ENCODE measurements at regions not wholly inside any gene's neighbourhood (a gene's known extent, or its start where the extent isn't known, plus 50 kb on each side); places are given as distances from the start of the nearest gene placed in this dataset.

DNA sequence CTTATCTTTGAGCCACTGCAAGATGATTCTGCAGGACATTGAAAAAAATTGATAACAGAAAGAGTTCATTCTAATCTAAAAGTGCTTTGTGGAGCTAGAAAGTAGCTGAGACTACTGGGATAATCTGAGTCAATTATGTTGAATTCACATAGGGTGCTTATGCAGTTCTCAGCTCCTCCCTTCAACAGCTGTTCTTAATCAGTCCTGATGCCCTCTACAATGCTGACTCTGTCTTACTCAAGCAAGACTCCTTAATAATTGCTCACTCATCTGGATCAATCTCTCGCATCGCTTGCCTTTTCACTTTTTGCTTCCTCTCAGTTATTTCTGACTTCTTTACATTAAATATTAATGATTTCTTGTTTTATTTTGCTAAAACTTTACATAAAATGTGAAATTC lies 182.1 kb downstream of the PCDH17 start:
- no peaks in the 10 kb centered on the region for H3K27me3 ChIP-seq
- DNase-seq (ENCODE audit: low spot score), result no peak
- 73% methylated on average over 2 of the region's 2 CpGs for WGBS (ENCODE audit: low lambda C conversion rate, missing lambda C conversion rate)
- H3K4me3 ChIP-seq, result no peak overlapping the region
- H4K20me1 ChIP-seq (ENCODE audit: insufficient read depth, poor library complexity, severe bottlenecking), result no peaks in the 10 kb centered on the region
- no peak overlapping the region for H2AFZ ChIP-seq
- no peak overlapping the region for H3K4me2 ChIP-seq
- TF ChIP-seq EZH2 (IDR thresholded peaks at IDR 0.05; ENCODE audit: borderline replicate concordance) (no peak), EZH2phosphoT487 (IDR thresholded peaks at IDR 0.05; ENCODE audit: low read depth, severe bottlenecking, unreplicated experiment) (no peak)
- TF ChIP-seq, protein P1, sequence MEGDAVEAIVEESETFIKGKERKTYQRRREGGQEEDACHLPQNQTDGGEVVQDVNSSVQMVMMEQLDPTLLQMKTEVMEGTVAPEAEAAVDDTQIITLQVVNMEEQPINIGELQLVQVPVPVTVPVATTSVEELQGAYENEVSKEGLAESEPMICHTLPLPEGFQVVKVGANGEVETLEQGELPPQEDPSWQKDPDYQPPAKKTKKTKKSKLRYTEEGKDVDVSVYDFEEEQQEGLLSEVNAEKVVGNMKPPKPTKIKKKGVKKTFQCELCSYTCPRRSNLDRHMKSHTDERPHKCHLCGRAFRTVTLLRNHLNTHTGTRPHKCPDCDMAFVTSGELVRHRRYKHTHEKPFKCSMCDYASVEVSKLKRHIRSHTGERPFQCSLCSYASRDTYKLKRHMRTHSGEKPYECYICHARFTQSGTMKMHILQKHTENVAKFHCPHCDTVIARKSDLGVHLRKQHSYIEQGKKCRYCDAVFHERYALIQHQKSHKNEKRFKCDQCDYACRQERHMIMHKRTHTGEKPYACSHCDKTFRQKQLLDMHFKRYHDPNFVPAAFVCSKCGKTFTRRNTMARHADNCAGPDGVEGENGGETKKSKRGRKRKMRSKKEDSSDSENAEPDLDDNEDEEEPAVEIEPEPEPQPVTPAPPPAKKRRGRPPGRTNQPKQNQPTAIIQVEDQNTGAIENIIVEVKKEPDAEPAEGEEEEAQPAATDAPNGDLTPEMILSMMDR (IDR thresholded peaks at IDR 0.05; ENCODE audit: poor library complexity), result no peak
- H3K36me3 ChIP-seq (replicated peaks; ENCODE audit: insufficient read depth, low read depth), result no peaks in the 10 kb centered on the region
- no peak overlapping the region for H3K27ac ChIP-seq
- no peaks in the 10 kb centered on the region for H3K4me1 ChIP-seq (ENCODE audit: insufficient read depth)
- H3K79me2 ChIP-seq, result no peaks in the 10 kb centered on the region
- H3K9me2 ChIP-seq (replicated peaks; ENCODE audit: insufficient read depth), result no peaks in the 10 kb centered on the region
- H3K9me3 ChIP-seq (ENCODE audit: low read depth), result no peaks in the 10 kb centered on the region

DNA sequence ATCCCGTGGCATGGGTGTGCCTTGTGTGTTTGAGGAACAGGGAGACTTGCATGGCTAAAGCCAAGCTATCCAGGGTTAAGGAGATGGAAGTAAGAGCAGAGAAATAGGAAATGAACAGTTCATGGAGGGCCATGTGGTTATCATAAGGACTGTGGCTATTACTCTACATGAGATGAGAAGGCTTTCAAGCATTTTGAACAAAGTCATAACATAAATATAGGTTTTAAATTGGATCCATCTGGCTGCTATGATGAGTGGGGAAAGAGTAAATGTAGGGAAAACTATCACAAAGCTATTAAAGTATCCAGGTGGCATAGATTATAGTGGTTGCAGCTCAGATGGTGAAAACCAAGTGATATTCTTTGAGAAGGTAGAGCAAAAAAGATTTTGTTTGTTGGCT lies 184.1 kb downstream of the PCDH17 start:
- Histone ChIP-seq H3K27me3 (no peaks in the 10 kb centered on the region), H3K27ac (no peak overlapping the region), H3K9me3 (ENCODE audit: low read depth) (no peaks in the 10 kb centered on the region), H3K79me2 (no peaks in the 10 kb centered on the region), H4K20me1 (ENCODE audit: insufficient read depth, poor library complexity, severe bottlenecking) (no peaks in the 10 kb centered on the region), H3K4me2 (no peak overlapping the region), H2AFZ (no peak overlapping the region), H3K36me3 (replicated peaks; ENCODE audit: insufficient read depth, low read depth) (no peaks in the 10 kb centered on the region), H3K9me2 (replicated peaks; ENCODE audit: insufficient read depth) (no peaks in the 10 kb centered on the region), H3K4me3 (no peak overlapping the region), H3K4me1 (ENCODE audit: insufficient read depth) (no peaks in the 10 kb centered on the region)
- WGBS (ENCODE audit: low lambda C conversion rate, missing lambda C conversion rate), result 82% methylated on average over 1 of the region's 1 CpG
- TF ChIP-seq EZH2 (IDR thresholded peaks at IDR 0.05; ENCODE audit: borderline replicate concordance), result no peak
- TF ChIP-seq, protein P1 (IDR thresholded peaks at IDR 0.05; ENCODE audit: poor library complexity), result no peak
- no peak for TF ChIP-seq EZH2phosphoT487 (IDR thresholded peaks at IDR 0.05; ENCODE audit: low read depth, severe bottlenecking, unreplicated experiment)
- DNase-seq (ENCODE audit: low spot score), result no peak

DNA sequence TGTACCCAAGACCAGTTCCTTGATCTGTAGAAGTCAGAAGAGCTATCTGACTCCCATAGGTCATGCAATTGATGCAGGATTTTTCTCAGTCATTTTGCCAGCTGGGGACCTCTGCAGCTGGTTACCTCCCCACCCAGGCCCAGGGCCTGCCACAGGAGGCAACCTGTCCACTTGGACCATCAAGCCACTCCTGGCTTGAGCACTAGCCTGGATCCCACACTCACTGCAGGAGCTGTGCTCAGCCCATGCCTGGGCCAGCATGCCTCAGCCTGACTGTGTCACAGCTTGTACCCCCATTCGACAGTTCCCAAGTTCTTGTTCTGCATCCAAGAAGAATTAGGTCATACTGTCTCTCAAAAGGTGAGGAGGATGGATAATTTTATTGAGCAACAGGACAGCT lies 189.4 kb downstream of the PCDH17 start:
- no peaks in the 10 kb centered on the region for H3K9me2 ChIP-seq (replicated peaks; ENCODE audit: insufficient read depth)
- no peaks in the 10 kb centered on the region for H3K36me3 ChIP-seq (replicated peaks; ENCODE audit: insufficient read depth, low read depth)
- H3K27ac ChIP-seq, result no peak overlapping the region
- H3K79me2 ChIP-seq, result no peaks in the 10 kb centered on the region
- no peaks in the 10 kb centered on the region for H4K20me1 ChIP-seq (ENCODE audit: insufficient read depth, poor library complexity, severe bottlenecking)
- peaks cover 3% of the 10 kb centered on the region for H3K4me1 ChIP-seq (ENCODE audit: insufficient read depth)
- H3K4me3 ChIP-seq, result no peak overlapping the region
- no peak overlapping the region for H3K4me2 ChIP-seq
- no peak for DNase-seq (ENCODE audit: low spot score)
- 92% methylated on average over 1 of the region's 1 CpG for WGBS (ENCODE audit: low lambda C conversion rate, missing lambda C conversion rate)
- H3K9me3 ChIP-seq (ENCODE audit: low read depth), result no peaks in the 10 kb centered on the region
- TF ChIP-seq EZH2phosphoT487 (IDR thresholded peaks at IDR 0.05; ENCODE audit: low read depth, severe bottlenecking, unreplicated experiment) (no peak), EZH2 (IDR thresholded peaks at IDR 0.05; ENCODE audit: borderline replicate concordance) (no peak)
- TF ChIP-seq, protein P1 (IDR thresholded peaks at IDR 0.05; ENCODE audit: poor library complexity), result no peak
- no peaks in the 10 kb centered on the region for H3K27me3 ChIP-seq
- H2AFZ ChIP-seq, result no peak overlapping the region

DNA sequence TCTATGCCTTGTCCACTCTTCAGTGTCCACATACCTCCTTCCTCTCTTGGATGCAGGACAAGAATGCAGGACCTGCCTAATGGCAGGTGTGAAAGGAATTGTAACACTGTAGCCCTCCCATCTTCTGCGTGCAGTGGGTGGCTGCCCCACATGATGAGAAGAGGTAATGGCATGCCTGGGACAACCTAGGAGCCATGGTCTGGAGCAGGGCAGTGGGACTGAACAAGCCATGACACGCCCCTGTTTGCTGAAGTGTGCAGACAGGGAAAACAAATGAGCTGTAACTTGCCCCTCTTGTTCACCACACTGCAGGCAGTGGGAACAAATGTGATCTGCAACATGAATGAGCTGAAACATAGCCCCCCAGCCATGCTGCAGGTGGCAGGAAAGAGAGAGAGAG lies 192.2 kb downstream of the PCDH17 start:
- Histone ChIP-seq H4K20me1 (ENCODE audit: insufficient read depth, poor library complexity, severe bottlenecking) (no peaks in the 10 kb centered on the region), H3K79me2 (no peaks in the 10 kb centered on the region), H2AFZ (no peak overlapping the region), H3K9me2 (replicated peaks; ENCODE audit: insufficient read depth) (no peaks in the 10 kb centered on the region), H3K27ac (no peak overlapping the region), H3K27me3 (no peaks in the 10 kb centered on the region), H3K4me2 (no peak overlapping the region), H3K9me3 (ENCODE audit: low read depth) (no peaks in the 10 kb centered on the region), H3K4me1 (ENCODE audit: insufficient read depth) (peaks cover 3% of the 10 kb centered on the region), H3K4me3 (no peak overlapping the region), H3K36me3 (replicated peaks; ENCODE audit: insufficient read depth, low read depth) (no peaks in the 10 kb centered on the region)
- no peak for DNase-seq (ENCODE audit: low spot score)
- WGBS (ENCODE audit: low lambda C conversion rate, missing lambda C conversion rate), result 82% methylated on average over 2 of the region's 2 CpGs
- TF ChIP-seq, protein P1 (IDR thresholded peaks at IDR 0.05; ENCODE audit: poor library complexity), result no peak
- TF ChIP-seq EZH2 (IDR thresholded peaks at IDR 0.05; ENCODE audit: borderline replicate concordance) (no peak), EZH2phosphoT487 (IDR thresholded peaks at IDR 0.05; ENCODE audit: low read depth, severe bottlenecking, unreplicated experiment) (no peak)

Measured in hepatocyte (in vitro differentiated cells).